ENCODE measurements at regions not wholly inside any gene's neighbourhood (a gene's known extent, or its start where the extent isn't known, plus 50 kb on each side); places are given as distances from the start of the nearest gene placed in this dataset.

DNA sequence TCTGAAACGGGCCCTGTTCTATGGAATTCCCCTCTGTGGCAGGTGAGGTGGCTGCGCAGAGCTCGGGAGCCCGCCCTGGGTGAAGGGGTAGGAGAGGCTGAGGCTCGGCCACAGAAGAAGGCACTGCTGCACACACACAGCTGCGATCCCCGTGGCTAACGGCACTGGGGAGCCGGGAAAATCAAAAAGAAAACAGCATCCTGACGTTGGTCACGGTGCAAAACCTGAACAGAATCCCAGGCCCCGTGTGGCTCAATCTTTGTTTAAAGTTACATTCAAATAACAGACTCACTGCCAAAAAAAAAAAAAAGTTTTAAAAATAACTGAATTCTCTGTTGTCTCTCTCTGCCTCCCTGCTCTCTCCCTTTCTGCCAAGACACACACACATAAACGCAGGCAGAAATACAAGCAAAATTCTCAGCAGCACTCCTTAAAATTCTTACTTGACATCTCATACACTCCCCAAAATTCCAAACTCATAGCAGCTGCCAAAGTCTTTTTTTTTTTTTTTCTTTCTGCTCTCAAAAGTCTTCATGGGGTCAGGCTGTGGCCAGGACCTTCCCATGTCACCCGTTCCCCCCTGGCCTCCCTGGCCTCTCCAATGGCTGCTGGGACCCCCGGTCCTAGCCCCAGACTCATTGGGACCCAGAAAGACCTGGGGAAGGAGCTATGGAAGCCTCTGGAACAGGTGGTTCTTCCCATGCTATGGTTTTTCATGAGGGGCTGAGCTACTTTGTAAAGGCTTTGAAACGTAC, 248.8 kb downstream of the TTLL2 start:
- no peak overlapping the region for H3K27ac ChIP-seq
- no peak for TF ChIP-seq CTCF (conservative IDR thresholded peaks at IDR 0.05)

GRCh38 chr6:167574431-167575151, 249.7 kb downstream of the TTLL2 start:
- no peak for TF ChIP-seq CTCF (conservative IDR thresholded peaks at IDR 0.05)
- no peak overlapping the region for H3K27ac ChIP-seq

DNA sequence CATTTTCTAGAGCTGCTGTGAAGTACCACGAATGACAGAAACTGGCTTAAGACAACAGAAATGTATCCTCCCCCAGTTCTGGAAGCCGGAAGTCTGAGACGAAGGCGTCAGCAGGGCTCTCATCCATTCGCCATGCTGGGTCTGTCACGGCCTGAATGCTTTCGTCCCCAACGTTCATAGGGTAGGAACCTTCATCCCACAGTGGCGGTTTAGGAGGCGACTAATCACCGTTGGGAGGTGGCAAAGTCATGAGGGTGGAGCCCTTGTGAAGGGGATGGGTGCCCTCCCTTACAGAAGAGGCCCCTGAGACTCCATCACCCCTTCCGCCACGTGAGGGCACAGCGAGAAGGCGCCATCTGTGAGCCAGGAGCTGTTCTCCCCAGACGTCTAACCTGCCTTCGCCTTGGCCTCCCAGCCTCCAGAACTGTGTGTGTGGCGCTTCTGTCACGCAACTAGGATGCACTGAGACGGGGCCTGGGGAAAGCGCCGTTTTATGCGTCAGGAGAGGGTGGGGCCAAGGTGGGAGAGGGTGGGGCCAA, 250.3 kb downstream of the TTLL2 start:
- no peak overlapping the region for H3K27ac ChIP-seq
- TF ChIP-seq CTCF (conservative IDR thresholded peaks at IDR 0.05), result no peak

GRCh38 chr6:167576050-167576741, 250.5 kb upstream of the AFDN start:
- no peak overlapping the region for H3K27ac ChIP-seq

DNA sequence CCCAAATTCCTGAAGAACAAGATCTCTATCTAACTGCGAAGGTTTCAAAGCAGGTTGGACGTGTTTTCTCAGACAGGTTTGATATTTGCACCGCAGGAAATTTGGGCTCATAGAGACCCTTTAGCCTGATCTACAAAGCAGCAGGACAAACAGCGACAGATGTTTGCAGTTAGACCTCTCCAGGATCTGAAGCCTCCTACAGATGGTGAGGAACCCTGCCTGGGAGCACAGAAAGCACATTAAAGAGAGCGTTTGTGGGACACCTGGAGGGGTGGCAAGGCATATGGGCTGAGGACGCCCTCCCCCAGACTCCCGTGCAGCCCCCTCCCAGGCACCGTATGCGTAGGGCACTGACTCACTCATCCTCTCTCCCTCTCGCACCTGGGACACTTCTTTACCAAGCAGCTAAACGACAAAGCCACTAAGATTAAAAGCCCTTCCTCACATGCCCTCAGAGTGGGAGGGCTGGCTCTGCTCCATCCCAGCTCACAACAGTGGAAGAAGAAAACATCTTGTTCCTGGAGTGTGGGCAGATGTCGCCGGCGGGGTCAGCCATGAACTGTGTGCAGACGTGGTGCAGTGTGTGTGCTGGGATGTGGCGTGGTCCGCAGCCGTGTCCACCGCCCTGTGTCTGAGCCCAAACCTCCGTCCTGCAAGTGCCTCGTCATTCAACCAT, 249.7 kb upstream of the AFDN start:
- TF ChIP-seq CTCF (conservative IDR thresholded peaks at IDR 0.05), result no peak

More at GRCh38 chr6:167576050-167576741, 250.5 kb upstream of the AFDN start:
- no peak for TF ChIP-seq CTCF (conservative IDR thresholded peaks at IDR 0.05)

GRCh38 chr6:167577891-167578361, 248.8 kb upstream of the AFDN start:
- TF ChIP-seq CTCF (conservative IDR thresholded peaks at IDR 0.05), result no peak
- H3K27ac ChIP-seq, result no peak overlapping the region

More for the DNA sequence above, 249.7 kb upstream of the AFDN start:
- H3K27ac ChIP-seq, result no peak overlapping the region
